ENCODE measurements at regions not wholly inside any gene's neighbourhood (a gene's known extent, or its start where the extent isn't known, plus 50 kb on each side); places are given as distances from the start of the nearest gene placed in this dataset.

DNA sequence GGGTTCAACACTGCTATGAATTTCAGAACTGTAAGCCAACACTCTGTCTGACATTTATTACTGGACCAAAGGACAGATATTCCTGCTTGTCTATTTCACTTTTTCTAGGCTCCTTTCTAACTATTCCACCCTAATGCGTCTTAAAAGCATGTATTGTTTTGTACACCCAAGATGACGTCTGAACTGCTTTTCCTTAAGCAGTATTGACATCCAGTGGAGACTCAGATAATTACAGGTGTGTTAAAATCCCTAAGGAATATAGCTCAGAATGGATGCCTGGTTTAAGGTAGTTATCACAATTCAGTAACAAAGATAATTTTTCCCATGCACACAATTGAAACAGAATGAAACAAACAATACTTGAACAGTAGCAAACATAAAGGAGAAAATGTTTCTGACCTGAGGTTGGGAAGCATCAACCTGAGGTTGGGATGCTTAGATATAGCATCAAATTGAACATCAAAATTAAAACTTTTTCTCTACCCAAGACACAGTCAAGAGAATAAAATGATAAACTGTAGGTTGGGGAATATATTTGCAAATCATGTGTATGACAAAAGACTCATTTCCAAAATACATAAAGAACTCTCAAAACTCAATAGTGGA is 93.7 kb upstream of the PTPRR start:
- intact Hi-C loops (cut with DNase I) = no loop called here

DNA sequence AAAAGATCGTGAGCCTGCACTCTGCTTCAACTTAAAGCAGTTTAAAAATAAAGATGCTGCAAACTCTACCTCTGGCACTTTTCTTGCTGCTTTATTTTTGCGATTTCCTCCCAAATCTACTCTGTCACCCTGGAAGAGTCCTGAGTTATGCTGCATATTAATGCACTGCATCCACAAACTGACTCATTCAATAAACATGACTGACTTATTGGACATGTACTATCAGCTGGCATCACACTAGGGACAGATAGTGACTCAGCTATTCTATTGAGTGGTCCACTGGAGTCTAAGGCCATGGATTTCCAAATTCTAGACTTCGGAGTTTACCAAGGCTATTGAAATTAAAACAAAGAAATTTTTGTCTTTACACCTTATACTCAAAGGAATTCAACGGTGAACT is 90.7 kb upstream of the PTPRR start:
- intact Hi-C loops (cut with DNase I) = no loop called here
- DNase-seq = no peak

More for the DNA sequence above, 93.7 kb upstream of the PTPRR start:
- DNase-seq = peak in 1 of 42 donors; percentile 7

DNA sequence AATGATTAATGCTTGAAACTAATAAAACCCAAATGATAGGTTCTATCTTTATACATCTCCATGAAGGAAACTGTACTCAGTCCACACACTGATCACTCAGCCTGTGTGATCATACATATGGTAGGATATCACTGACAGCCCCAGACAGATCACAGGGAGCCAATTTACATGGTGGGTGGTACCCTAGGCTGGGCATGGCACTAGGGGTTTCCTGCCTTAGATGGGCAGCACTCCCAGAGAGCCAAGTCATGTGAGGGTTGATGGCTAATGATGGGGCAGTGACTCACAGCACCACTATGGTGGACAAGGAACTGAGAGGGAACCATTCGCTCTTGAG is 89.6 kb upstream of the PTPRR start:
- intact Hi-C loops (cut with DNase I) = no loop called here
- no peak for DNase-seq

- DNase-seq = no peak
- intact Hi-C loops (cut with DNase I) = no loop called here
These were observed 89.0 kb upstream of the PTPRR start for GRCh38 chr12:71009430-71010142.

- no peak for DNase-seq
- intact Hi-C loops (cut with DNase I) = no loop called here
These were observed 88.1 kb upstream of the PTPRR start for GRCh38 chr12:71008616-71009015.

DNA sequence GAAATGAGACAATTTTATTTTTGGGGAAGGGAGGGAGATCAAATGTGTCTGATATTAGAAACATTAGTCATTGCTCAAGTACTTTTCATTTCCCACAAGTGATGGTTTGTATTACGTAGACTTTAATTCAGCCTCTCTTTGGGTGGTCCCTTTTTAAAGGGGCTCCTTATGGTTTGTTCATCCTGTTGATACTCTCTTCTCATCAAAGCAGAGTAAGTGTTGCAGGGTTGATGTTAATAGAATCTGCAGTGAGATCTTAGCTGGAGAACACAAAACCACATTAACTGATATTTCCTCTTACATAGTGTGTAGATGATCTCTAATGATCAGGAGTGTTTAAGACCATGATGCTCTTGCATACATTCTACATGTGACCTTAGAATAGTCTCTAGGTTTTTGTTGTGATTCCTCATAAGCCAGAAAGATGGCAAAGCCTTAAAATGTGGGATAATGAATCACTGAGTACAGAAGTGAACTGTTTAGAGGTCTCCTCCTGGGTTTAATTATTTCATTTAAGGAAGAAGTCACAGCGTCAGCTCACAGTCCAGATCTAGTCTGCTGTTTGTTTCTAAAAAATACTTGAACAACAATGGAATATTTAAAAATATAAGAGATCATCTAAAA is 87.4 kb upstream of the PTPRR start:
- no peak for DNase-seq
- intact Hi-C loops (cut with DNase I) = no loop called here

DNA sequence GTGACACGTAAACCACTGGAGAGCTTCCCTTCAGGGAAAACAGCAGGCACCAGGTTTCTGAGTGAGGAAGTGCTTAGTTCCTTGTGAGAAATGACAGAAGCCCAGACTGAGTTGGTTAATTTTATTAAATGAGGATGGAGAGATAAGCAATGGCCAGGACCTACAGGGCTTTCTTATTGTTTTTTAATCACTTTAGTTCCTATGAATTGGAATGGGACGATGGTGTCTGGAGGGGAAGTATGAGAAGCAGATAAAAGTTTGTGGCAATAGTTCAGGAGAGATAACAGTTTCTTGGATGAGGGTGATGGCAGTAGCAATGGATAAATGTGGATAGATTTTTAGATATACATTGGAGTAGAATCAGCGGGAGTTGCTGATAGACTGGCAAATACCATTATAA is 86.5 kb upstream of the PTPRR start:
- intact Hi-C loops (cut with DNase I) = no loop called here
- no peak for DNase-seq

DNA sequence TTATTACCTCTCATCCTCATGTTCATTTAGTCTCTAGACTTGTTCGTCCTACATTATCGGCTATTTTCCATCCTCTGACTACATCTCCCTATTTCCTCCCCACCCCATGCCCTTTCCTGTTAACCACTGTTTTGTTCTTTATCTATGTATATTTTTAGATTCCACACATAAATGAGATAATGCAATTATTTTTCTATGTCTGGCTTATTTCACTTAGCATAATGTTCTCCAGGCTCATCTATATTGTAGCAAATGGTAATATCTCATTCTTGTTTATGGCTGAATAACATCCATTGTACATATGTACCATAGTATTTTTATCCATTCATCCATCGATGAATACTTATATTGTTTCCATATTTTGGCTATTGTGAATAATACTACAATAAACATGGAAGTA is 84.6 kb upstream of the PTPRR start:
- no peak for DNase-seq
- intact Hi-C loops (cut with DNase I) = no loop called here

GRCh38 chr12:71004578-71004977 is 84.0 kb upstream of the PTPRR start:
- no peak for DNase-seq
- intact Hi-C loops (cut with DNase I) = no loop called here

GRCh38 chr12:71000748-71001147 is 80.2 kb upstream of the PTPRR start:
- intact Hi-C loops (cut with DNase I) = no loop called here
- no peak for DNase-seq

GRCh38 chr12:71000255-71000654 is 79.7 kb upstream of the PTPRR start:
- DNase-seq = no peak
- intact Hi-C loops (cut with DNase I) = no loop called here

DNA sequence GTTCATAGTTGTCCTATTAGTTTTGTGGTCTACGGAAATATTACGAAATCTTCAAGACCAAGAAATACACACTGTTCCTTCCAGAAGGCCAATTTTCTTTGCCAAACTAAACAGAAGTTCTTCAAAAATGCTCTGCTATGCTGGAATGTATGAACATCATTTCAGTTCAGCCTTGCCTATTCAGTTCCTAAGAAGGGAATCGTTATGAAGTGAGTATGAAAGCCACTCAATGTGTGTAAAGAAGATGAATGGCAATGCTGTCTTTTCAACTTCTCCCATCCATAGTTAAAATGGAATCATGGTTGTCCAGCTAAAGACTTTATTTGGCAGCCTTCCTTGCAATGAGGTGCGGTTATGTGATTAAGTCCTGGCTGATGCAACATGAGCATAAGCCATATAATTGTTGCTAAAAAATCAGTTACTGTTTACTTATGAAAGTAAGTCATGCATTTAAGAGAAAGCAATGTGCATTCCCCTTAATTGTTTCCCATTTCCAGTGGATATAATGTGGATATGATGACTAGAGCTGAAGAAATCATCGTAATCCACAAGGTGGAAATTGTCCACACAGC is 73.8 kb upstream of the PTPRR start:
- no peak for DNase-seq
- intact Hi-C loops (cut with DNase I) = no loop called here

DNA sequence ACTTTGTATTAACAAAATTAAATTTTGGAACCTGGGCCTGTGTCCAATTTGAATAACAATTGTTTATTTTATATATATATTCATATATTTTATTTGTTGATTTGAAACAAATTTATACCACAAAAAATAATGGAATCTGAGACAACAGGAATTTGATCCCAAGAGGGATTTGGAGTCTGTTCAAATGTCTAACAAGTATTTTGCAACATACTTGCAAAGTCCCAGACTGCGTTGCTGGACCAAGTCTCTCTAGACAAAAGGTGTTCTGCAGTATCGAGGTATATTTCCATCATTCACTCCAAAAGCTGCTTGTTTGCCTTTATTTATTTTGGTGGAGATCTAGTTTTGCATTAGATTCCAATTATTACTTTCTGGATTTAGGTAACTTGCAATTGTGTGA is 68.7 kb upstream of the PTPRR start:
- DNase-seq = no peak
- intact Hi-C loops (cut with DNase I) = no loop called here

DNA sequence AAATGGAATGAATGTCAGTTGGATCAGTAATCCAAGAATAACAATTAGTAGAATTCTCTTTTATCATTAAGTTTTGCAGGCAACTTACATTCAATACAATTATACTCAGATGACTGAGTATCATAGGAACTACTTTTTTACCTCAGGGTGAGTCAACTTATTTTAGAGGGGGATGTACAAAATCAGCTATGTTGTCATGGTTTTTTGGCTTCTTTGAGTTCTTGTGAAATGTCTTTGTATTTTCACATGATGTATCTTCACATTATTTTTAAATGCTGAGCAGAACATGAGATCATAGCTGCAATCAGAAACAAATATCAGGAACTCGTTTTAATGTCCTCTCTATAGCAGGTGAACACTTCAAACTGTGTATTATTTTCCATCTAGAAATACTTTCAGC is 65.3 kb upstream of the PTPRR start:
- no peak for DNase-seq
- intact Hi-C loops (cut with DNase I) = no loop called here

- intact Hi-C loops (cut with DNase I) = no loop called here
- no peak for DNase-seq
These were observed 63.2 kb upstream of the PTPRR start for GRCh38 chr12:70983692-70984091.

- DNase-seq = no peak
- intact Hi-C loops (cut with DNase I) = no loop called here
These were observed 62.5 kb upstream of the PTPRR start for GRCh38 chr12:70982991-70983390.

DNA sequence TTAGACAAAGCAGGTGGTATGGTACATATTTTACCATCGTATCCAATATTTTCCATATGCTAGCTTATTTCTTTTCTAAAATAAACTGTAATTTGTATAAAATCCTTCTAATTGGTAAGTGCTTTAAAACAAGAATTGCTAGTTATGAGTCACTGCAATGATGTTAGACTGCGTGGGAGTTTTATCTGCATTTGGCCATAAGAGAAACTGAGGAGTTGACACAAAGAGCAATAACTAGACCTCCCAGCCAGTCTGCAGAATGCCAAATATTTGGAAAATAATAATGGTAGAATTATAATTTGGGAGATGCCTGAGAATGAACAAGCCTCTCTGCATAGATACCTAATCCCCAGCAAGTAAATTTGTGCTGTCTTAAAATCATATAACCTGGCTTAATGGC is 61.7 kb upstream of the PTPRR start:
- no peak for DNase-seq
- intact Hi-C loops (cut with DNase I) = no loop called here

- intact Hi-C loops (cut with DNase I) = no loop called here
- no peak for DNase-seq
These were observed 50.7 kb upstream of the PTPRR start for GRCh38 chr12:70971001-70971794.
